Testis (tissue), 2 donors: ENCODE measurements at regions not wholly inside any gene's neighbourhood (a gene's known extent, or its start where the extent isn't known, plus 50 kb on each side); places are given as distances from the start of the nearest gene placed in this dataset.

ENCODE experiments used
- DNase-seq: peaks from one replicate; pipeline ENCODE4 v3.0.0-alpha.2; 2019
- H3K27ac ChIP-seq, 2 donors: fragments of 200-600 bp; sonication (generic); one replicate each; pipeline ENCODE4 v1.5.1; 2019
- H3K27me3 ChIP-seq: fragments of 200-600 bp; sonication (generic); one replicate; pipeline ENCODE4 v1.5.1; 2019
- H3K36me3 ChIP-seq: fragments of 200-600 bp; sonication (generic); one replicate; pipeline ENCODE4 v1.5.1; 2017; ENCODE audit warnings: low read depth; ENCODE audit errors: missing control alignments
- H3K4me1 ChIP-seq: fragments of 200-600 bp; sonication (generic); one replicate; pipeline ENCODE4 v1.5.1; 2019
- H3K4me3 ChIP-seq, 2 donors: fragments of 200-600 bp; sonication (generic); one replicate each; pipeline ENCODE4 v1.5.1; 2017 to 2019
- H3K9me3 ChIP-seq: fragments of 200-600 bp; sonication (generic); one replicate; pipeline ENCODE4 v1.5.1; 2017
- CTCF ChIP-seq, 3 experiments: fragments of 450-650 bp in 2 of 3; fragments of 200-600 bp in 1 of 3; sonication (generic) in 1 of 3; IDR thresholded peaks; one replicate each; pipeline ENCODE4 v1.5.1; 2016 to 2019; ENCODE audit warnings: antibody characterized with exemption in 3 of 3, mild to moderate bottlenecking in 2 of 3, moderate library complexity in 1 of 3
- POLR2A ChIP-seq: fragments of 450-650 bp; IDR thresholded peaks from one replicate; pipeline ENCODE4 v1.6.1; 2017; ENCODE audit warnings: antibody characterized with exemption, mild to moderate bottlenecking, moderate library complexity
- WGBS, 2 donors: methylation state at CpG; one replicate each; pipeline ENCODE4 v1.1.5; 2018; 5-methylcytosine and 5-hydroxymethylcytosine counted together
- intact Hi-C: fragments of 100-400 bp; cut with DNase I; formaldehyde crosslinking; loops from one replicate; pipeline ENCODE4 v1.15.1; 2023; ENCODE audit warnings: low total_unique reads

- Histone ChIP-seq H3K4me1 (peaks cover 13% of the 10 kb centered on the region), H3K36me3 (no peaks in the 10 kb centered on the region), H3K4me3 (no peak overlapping the region), H3K27me3 (no peaks in the 10 kb centered on the region), H3K27ac (no peak overlapping the region), H3K9me3 (no peaks in the 10 kb centered on the region)
- TF ChIP-seq CTCF (IDR thresholded peaks at IDR 0.05): no peak
- no peak for TF ChIP-seq POLR2A
- 85 to 86% methylated on average over 2 of the region's 2 CpGs for WGBS, 2 donors
- intact Hi-C loops: no loop called here
- DNase-seq: no peak
Observed at GRCh38 chr15:96049323-96049722, 281.2 kb upstream of the NR2F2 start.

- H3K36me3 ChIP-seq: no peaks in the 10 kb centered on the region
- no peak overlapping the region for H3K27ac ChIP-seq
- DNase-seq: no peak
- WGBS, 2 donors: 81 to 84% methylated on average over 1 of the region's 1 CpG
- no peak overlapping the region for H3K4me3 ChIP-seq
- no peaks in the 10 kb centered on the region for H3K9me3 ChIP-seq
- H3K27me3 ChIP-seq: no peaks in the 10 kb centered on the region
- intact Hi-C loops: no loop called here
- H3K4me1 ChIP-seq: peaks cover 14% of the 10 kb centered on the region
- TF ChIP-seq POLR2A (no peak), CTCF (IDR thresholded peaks at IDR 0.05) (no peak)
Observed at GRCh38 chr15:96049766-96050165, 280.7 kb upstream of the NR2F2 start.

- DNase-seq: no peak
- no peaks in the 10 kb centered on the region for H3K27me3 ChIP-seq
- H3K36me3 ChIP-seq: no peaks in the 10 kb centered on the region
- no peak overlapping the region for H3K4me3 ChIP-seq
- no peak overlapping the region for H3K27ac ChIP-seq
- WGBS, 2 donors: 72 to 82% methylated on average over 2 of the region's 2 CpGs
- H3K4me1 ChIP-seq: peaks cover 14% of the 10 kb centered on the region
- TF ChIP-seq POLR2A (no peak), CTCF (IDR thresholded peaks at IDR 0.05) (no peak)
- H3K9me3 ChIP-seq: no peaks in the 10 kb centered on the region
- intact Hi-C loops: no loop called here
Observed at GRCh38 chr15:96051598-96051997, 278.9 kb upstream of the NR2F2 start.

GRCh38 chr15:96052154-96052553, 278.3 kb upstream of the NR2F2 start:
- no peaks in the 10 kb centered on the region for H3K9me3 ChIP-seq
- H3K27ac ChIP-seq: no peak overlapping the region
- H3K36me3 ChIP-seq: no peaks in the 10 kb centered on the region
- TF ChIP-seq CTCF (IDR thresholded peaks at IDR 0.05) (no peak), POLR2A (no peak)
- peaks cover 14% of the 10 kb centered on the region for H3K4me1 ChIP-seq
- DNase-seq: no peak
- no peaks in the 10 kb centered on the region for H3K27me3 ChIP-seq
- intact Hi-C loops: no loop called here
- WGBS, 2 donors: 75 to 84% methylated on average over 4 of the region's 4 CpGs
- no peak overlapping the region for H3K4me3 ChIP-seq

GRCh38 chr15:96052572-96053030, 277.9 kb upstream of the NR2F2 start:
- TF ChIP-seq POLR2A: no peak
- TF ChIP-seq CTCF (IDR thresholded peaks at IDR 0.05): no peak
- peaks cover 14% of the 10 kb centered on the region for H3K4me1 ChIP-seq
- peak overlapping the region; percentile 37 to 38 for H3K4me3 ChIP-seq
- WGBS, 2 donors: 59 to 61% methylated on average over 18 of the region's 18 CpGs
- H3K36me3 ChIP-seq: no peaks in the 10 kb centered on the region
- no peaks in the 10 kb centered on the region for H3K9me3 ChIP-seq
- no peaks in the 10 kb centered on the region for H3K27me3 ChIP-seq
- no peak for DNase-seq
- no peak overlapping the region for H3K27ac ChIP-seq
- intact Hi-C loops: no loop called here
